ENCODE measurements at regions not wholly inside any gene's neighbourhood (a gene's known extent, or its start where the extent isn't known, plus 50 kb on each side); places are given as distances from the start of the nearest gene placed in this dataset.
"Not testable (repeated sequence)": the region's sequence is repeated elsewhere in the genome, so short reads cannot be mapped to it uniquely, and the experiment has no call there.

DNA sequence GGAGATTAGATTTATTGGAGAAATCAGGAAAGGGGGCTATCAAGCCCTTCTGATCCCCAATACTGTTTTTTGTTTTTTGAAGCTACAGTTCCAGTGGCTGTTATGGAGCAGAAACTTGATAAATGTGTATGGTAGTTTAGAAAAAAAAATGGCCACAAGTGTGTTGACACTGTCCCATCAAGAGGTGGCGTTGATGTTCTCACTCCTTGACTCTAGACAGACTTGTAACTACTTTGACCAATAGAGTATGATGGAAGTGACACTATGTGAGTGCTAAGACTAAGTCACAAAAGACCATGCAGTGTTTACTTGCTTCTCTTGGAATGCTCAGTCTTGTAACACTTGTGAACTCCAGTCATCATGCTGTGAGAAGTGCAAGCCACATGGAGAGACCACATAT is 356.7 kb downstream of the PDCD6IP start:
- no peaks in the 10 kb centered on the region for H3K27me3 ChIP-seq (replicated peaks)
- no peak for DNase-seq
- H3K27ac ChIP-seq = no peak overlapping the region
- TF ChIP-seq, protein P1, sequence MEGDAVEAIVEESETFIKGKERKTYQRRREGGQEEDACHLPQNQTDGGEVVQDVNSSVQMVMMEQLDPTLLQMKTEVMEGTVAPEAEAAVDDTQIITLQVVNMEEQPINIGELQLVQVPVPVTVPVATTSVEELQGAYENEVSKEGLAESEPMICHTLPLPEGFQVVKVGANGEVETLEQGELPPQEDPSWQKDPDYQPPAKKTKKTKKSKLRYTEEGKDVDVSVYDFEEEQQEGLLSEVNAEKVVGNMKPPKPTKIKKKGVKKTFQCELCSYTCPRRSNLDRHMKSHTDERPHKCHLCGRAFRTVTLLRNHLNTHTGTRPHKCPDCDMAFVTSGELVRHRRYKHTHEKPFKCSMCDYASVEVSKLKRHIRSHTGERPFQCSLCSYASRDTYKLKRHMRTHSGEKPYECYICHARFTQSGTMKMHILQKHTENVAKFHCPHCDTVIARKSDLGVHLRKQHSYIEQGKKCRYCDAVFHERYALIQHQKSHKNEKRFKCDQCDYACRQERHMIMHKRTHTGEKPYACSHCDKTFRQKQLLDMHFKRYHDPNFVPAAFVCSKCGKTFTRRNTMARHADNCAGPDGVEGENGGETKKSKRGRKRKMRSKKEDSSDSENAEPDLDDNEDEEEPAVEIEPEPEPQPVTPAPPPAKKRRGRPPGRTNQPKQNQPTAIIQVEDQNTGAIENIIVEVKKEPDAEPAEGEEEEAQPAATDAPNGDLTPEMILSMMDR (IDR thresholded peaks at IDR 0.05; ENCODE audit: low read depth, low read length, missing control alignments) = no peak
- no peaks in the 10 kb centered on the region for H3K36me3 ChIP-seq (replicated peaks)
- in situ Hi-C loops (cut with HindIII; ENCODE audit: low pct_ligation_motif_present, low sequenced_read_pairs) = no loop called here
- H3K4me3 ChIP-seq (ENCODE audit: low read depth, low read length) = no peak overlapping the region

DNA sequence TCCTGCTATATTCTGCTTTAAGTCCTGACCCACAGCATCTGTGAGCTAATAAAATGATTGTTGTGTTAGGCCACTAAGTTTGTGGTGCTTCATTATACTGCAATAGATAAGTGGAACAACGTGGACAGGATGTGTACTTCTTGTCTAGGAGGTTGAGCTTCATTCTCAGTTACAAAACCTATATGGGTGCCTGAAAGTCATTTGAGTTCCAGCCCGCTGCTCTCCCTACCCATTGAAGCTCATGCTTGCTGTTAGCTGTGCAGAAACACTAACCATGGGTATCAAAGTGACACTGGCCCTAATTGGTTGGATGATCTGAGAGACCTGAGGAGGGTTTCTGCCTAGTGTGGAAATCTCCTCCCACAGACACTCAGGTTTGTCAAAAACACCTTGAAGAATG is 357.2 kb downstream of the PDCD6IP start:
- in situ Hi-C loops (cut with HindIII; ENCODE audit: low pct_ligation_motif_present, low sequenced_read_pairs) = no loop called here
- TF ChIP-seq, protein P1 (IDR thresholded peaks at IDR 0.05; ENCODE audit: low read depth, low read length, missing control alignments) = no peak
- no peaks in the 10 kb centered on the region for H3K36me3 ChIP-seq (replicated peaks)

DNA sequence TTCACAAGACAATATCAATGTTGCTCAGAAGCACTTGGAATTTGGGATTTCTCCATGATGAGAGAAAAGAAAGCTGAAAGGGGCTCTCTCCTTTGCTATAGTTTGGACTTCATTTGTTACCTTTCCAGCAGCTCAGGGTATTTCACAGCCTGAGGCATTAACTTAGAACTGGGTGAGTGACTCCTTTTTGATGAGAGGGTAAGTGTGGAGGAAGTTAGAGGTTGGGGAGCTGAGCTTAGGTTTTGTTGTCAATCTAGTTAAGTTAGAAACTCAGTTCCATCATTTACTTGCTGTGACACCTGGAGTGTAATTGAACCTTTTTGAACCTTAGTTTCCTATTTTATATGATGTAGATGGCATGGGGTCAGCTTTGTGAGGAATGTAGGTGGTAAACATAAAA is 359.1 kb downstream of the PDCD6IP start:
- H3K36me3 ChIP-seq (replicated peaks) = no peaks in the 10 kb centered on the region
- H3K27ac ChIP-seq = no peak overlapping the region
- no peak overlapping the region for H3K4me3 ChIP-seq (ENCODE audit: low read depth, low read length)
- DNase-seq = no peak
- in situ Hi-C loops (cut with HindIII; ENCODE audit: low pct_ligation_motif_present, low sequenced_read_pairs) = no loop called here
- TF ChIP-seq, protein P1 (IDR thresholded peaks at IDR 0.05; ENCODE audit: low read depth, low read length, missing control alignments) = no peak
- H3K27me3 ChIP-seq (replicated peaks) = no peaks in the 10 kb centered on the region

More for the DNA sequence above, 357.2 kb downstream of the PDCD6IP start:
- H3K27me3 ChIP-seq (replicated peaks) = no peaks in the 10 kb centered on the region
- no peak overlapping the region for H3K27ac ChIP-seq
- no peak for DNase-seq
- no peak overlapping the region for H3K4me3 ChIP-seq (ENCODE audit: low read depth, low read length)

DNA sequence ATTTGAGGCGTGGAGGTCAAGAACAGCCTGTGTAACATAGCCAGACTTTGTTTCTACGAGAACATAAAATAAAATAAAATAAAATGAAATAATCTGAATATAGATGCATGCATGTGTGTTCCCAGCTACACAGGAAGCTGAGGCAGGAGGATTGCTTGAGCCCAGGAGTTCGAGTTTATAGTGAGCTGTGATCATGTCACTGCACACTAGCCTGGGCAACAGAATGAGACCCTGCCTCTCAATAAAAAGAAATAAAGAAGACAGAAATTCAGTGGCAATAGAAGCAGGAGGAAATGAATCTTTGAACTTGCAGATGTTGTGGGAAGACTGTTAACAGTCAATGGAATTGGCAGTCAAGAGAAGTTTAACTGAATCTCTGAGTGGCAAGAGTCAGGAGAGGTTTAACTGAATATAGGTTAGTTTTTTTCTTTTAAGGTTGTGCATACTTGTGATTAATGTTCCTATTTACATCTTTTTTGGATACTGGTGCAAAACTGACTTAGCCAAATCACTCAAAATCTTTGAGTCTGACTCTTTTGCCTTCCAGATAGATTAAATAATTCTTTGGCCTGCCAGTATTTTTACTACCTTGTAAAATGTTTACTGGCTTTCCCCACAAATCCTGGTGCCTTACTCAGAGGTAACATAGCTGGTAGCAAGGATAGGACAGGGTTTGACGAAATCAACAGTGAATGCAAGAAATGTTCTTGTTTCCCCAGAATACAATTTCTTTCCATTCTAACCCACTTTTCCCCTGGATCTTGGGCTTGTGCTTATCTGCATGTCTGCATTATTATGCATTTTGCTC is 361.4 kb downstream of the PDCD6IP start:
- in situ Hi-C loops (cut with HindIII; ENCODE audit: low pct_ligation_motif_present, low sequenced_read_pairs) = no loop called here
- Histone ChIP-seq H3K4me3 (ENCODE audit: low read depth, low read length) (no peak overlapping the region), H3K27ac (no peak overlapping the region), H3K36me3 (replicated peaks) (no peaks in the 10 kb centered on the region), H3K27me3 (replicated peaks) (no peaks in the 10 kb centered on the region)
- TF ChIP-seq, protein P1 (IDR thresholded peaks at IDR 0.05; ENCODE audit: low read depth, low read length, missing control alignments) = no peak
- no peak for DNase-seq

DNA sequence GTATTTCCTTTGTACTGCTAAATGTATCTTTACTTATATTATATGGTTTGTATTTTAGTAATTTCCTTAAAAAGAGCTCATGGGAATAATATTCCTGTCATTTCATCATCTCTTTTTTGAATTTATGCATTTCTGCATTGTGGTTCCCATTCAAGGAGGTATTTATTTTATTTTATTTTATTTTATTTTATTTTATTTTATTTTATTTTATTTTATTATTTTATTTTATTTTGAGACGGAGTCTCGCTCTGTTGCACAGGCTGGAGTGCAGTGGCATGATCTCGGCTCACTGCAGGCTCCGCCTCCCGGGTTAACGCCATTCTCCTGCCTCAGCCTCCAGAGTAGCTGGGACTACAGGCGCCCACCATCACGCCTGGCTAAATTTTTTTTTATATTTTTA is 371.2 kb downstream of the PDCD6IP start:
- H3K36me3 ChIP-seq (replicated peaks); H3K27ac ChIP-seq; H3K27me3 ChIP-seq (replicated peaks); H3K4me3 ChIP-seq (ENCODE audit: low read depth, low read length); in situ Hi-C loops (cut with HindIII; ENCODE audit: low pct_ligation_motif_present, low sequenced_read_pairs); DNase-seq: not testable (repeated sequence)

DNA sequence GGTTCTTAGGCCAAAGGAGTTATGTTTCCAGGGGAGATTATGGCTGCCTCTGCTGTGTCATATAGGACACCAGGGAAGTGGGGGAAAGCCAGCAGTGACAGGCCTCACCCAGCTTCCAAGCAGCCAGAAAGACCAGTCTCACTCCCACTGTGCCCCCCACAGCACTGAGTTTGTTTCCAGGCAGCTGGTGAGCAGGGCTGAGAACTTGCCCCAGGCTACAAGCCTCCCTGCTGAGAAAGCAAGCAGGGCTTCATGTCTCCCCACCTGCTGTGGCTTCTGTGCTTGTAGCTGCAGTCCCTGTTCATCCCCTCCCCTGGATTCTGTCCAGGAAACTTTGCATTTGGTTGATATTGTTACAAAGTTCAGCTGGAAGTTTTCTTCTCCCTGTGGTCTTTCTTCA is 376.3 kb downstream of the PDCD6IP start:
- DNase-seq = no peak
- TF ChIP-seq, protein P1 (IDR thresholded peaks at IDR 0.05; ENCODE audit: low read depth, low read length, missing control alignments) = no peak
- Histone ChIP-seq H3K4me3 (ENCODE audit: low read depth, low read length) (no peak overlapping the region), H3K27me3 (replicated peaks) (no peaks in the 10 kb centered on the region), H3K27ac (no peak overlapping the region), H3K36me3 (replicated peaks) (no peaks in the 10 kb centered on the region)
- in situ Hi-C loops (cut with HindIII; ENCODE audit: low pct_ligation_motif_present, low sequenced_read_pairs) = no loop called here

Data from brain microvascular endothelial cell (primary cell).